KMS-11 (cell line): ENCODE measurements at regions not wholly inside any gene's neighbourhood (a gene's known extent, or its start where the extent isn't known, plus 50 kb on each side); places are given as distances from the start of the nearest gene placed in this dataset.

Source experiments
- H2AFZ ChIP-seq: fragments of 200-600 bp; sonication (generic); 2 replicates; pipeline ENCODE4 v1.6.1; 2016; ENCODE audit warnings: antibody characterized with exemption, mixed run types, low read depth
- H3K27ac ChIP-seq: fragments of 200-600 bp; sonication (generic); 2 replicates; pipeline ENCODE4 v1.6.1; 2016; ENCODE audit warnings: mild to moderate bottlenecking, mixed run types
- H3K27me3 ChIP-seq: fragments of 200-600 bp; sonication (generic); 2 replicates; pipeline ENCODE4 v1.6.1; 2017; ENCODE audit warnings: mild to moderate bottlenecking, low read depth, mixed run types, moderate library complexity; ENCODE audit not compliant: insufficient read depth
- H3K36me3 ChIP-seq: fragments of 200-600 bp; sonication (generic); 2 replicates; pipeline ENCODE4 v1.6.1; 2017; ENCODE audit warnings: mild to moderate bottlenecking, mixed run types; ENCODE audit not compliant: insufficient read depth
- H3K4me1 ChIP-seq: fragments of 200-600 bp; sonication (generic); 2 replicates; pipeline ENCODE4 v1.6.1; 2016; ENCODE audit warnings: mild to moderate bottlenecking, low read depth, mixed run types; ENCODE audit not compliant: poor library complexity, severe bottlenecking
- H3K4me2 ChIP-seq: fragments of 200-600 bp; sonication (generic); 2 replicates; pipeline ENCODE4 v1.7.0; 2016; ENCODE audit warnings: mild to moderate bottlenecking, mixed run types
- H3K4me3 ChIP-seq: fragments of 200-600 bp; sonication (generic); IDR thresholded peaks from 2 replicates; pipeline ENCODE4 v1.6.1; 2017; ENCODE audit warnings: low read depth, low read length, mixed read lengths; ENCODE audit not compliant: insufficient read depth
- H3K79me2 ChIP-seq: fragments of 200-600 bp; sonication (generic); 2 replicates; pipeline ENCODE4 v1.6.1; 2016; ENCODE audit warnings: low read depth, mixed run types; ENCODE audit not compliant: insufficient read depth
- H3K9ac ChIP-seq: fragments of 200-600 bp; sonication (generic); 2 replicates; pipeline ENCODE4 v1.6.1; 2016; ENCODE audit warnings: mild to moderate bottlenecking, mixed run types
- H4K20me1 ChIP-seq: fragments of 200-600 bp; sonication (generic); 2 replicates; pipeline ENCODE4 v1.6.1; 2016; ENCODE audit warnings: mild to moderate bottlenecking, mixed run types; ENCODE audit not compliant: insufficient read depth
- TF ChIP-seq, protein P1 (sequence below): fragments of 200-600 bp; sonication (generic); conservative IDR thresholded peaks from 2 replicates; pipeline ENCODE4 v1.6.1; 2017; ENCODE audit warnings: low read depth, mild to moderate bottlenecking, antibody characterized with exemption, low read length, moderate library complexity, mixed read lengths

- no peak overlapping the region for H3K4me3 ChIP-seq
- H2AFZ ChIP-seq = no peak overlapping the region
- no peaks in the 10 kb centered on the region for H3K79me2 ChIP-seq
- H3K36me3 ChIP-seq = no peaks in the 10 kb centered on the region
- TF ChIP-seq, protein P1, sequence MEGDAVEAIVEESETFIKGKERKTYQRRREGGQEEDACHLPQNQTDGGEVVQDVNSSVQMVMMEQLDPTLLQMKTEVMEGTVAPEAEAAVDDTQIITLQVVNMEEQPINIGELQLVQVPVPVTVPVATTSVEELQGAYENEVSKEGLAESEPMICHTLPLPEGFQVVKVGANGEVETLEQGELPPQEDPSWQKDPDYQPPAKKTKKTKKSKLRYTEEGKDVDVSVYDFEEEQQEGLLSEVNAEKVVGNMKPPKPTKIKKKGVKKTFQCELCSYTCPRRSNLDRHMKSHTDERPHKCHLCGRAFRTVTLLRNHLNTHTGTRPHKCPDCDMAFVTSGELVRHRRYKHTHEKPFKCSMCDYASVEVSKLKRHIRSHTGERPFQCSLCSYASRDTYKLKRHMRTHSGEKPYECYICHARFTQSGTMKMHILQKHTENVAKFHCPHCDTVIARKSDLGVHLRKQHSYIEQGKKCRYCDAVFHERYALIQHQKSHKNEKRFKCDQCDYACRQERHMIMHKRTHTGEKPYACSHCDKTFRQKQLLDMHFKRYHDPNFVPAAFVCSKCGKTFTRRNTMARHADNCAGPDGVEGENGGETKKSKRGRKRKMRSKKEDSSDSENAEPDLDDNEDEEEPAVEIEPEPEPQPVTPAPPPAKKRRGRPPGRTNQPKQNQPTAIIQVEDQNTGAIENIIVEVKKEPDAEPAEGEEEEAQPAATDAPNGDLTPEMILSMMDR = no peak
- H3K9ac ChIP-seq = no peak overlapping the region
- no peaks in the 10 kb centered on the region for H4K20me1 ChIP-seq
- no peak overlapping the region for H3K4me2 ChIP-seq
- peaks cover 10% of the 10 kb centered on the region for H3K4me1 ChIP-seq
- H3K27ac ChIP-seq = no peak overlapping the region
- no peaks in the 10 kb centered on the region for H3K27me3 ChIP-seq
Measured at GRCh38 chr12:70043490-70044138, 199.6 kb upstream of the CNOT2 start.

- H3K4me2 ChIP-seq = no peak overlapping the region
- no peaks in the 10 kb centered on the region for H4K20me1 ChIP-seq
- no peak overlapping the region for H2AFZ ChIP-seq
- H3K9ac ChIP-seq = no peak overlapping the region
- no peaks in the 10 kb centered on the region for H3K79me2 ChIP-seq
- H3K4me3 ChIP-seq = no peak overlapping the region
- TF ChIP-seq, protein P1 = no peak
- H3K27ac ChIP-seq = no peak overlapping the region
- H3K4me1 ChIP-seq = peaks cover 15% of the 10 kb centered on the region
- no peaks in the 10 kb centered on the region for H3K36me3 ChIP-seq
- H3K27me3 ChIP-seq = no peaks in the 10 kb centered on the region
Measured at GRCh38 chr12:70044167-70044566, 199.1 kb upstream of the CNOT2 start.

- TF ChIP-seq, protein P1 = no peak
- no peak overlapping the region for H2AFZ ChIP-seq
- no peak overlapping the region for H3K4me2 ChIP-seq
- H3K4me3 ChIP-seq = no peak overlapping the region
- H3K27ac ChIP-seq = no peak overlapping the region
- H3K9ac ChIP-seq = no peak overlapping the region
- H3K79me2 ChIP-seq = no peaks in the 10 kb centered on the region
- no peaks in the 10 kb centered on the region for H4K20me1 ChIP-seq
- H3K4me1 ChIP-seq = peaks cover 16% of the 10 kb centered on the region
- no peaks in the 10 kb centered on the region for H3K36me3 ChIP-seq
- H3K27me3 ChIP-seq = no peaks in the 10 kb centered on the region
Measured at GRCh38 chr12:70045036-70045435, 198.2 kb upstream of the CNOT2 start.

- no peak overlapping the region for H2AFZ ChIP-seq
- H3K4me2 ChIP-seq = no peak overlapping the region
- H3K36me3 ChIP-seq = no peaks in the 10 kb centered on the region
- H3K4me3 ChIP-seq = no peak overlapping the region
- no peaks in the 10 kb centered on the region for H3K79me2 ChIP-seq
- peaks cover 16% of the 10 kb centered on the region for H3K4me1 ChIP-seq
- H3K27ac ChIP-seq = no peak overlapping the region
- no peak overlapping the region for H3K9ac ChIP-seq
- no peaks in the 10 kb centered on the region for H3K27me3 ChIP-seq
- no peaks in the 10 kb centered on the region for H4K20me1 ChIP-seq
- TF ChIP-seq, protein P1 = no peak
Measured at GRCh38 chr12:70045514-70045913, 197.7 kb upstream of the CNOT2 start.
